Bone marrow (tissue), 2 donors: ENCODE measurements at regions not wholly inside any gene's neighbourhood (a gene's known extent, or its start where the extent isn't known, plus 50 kb on each side); places are given as distances from the start of the nearest gene placed in this dataset.
"Not testable (repeated sequence)": the region's sequence is repeated elsewhere in the genome, so short reads cannot be mapped to it uniquely, and the experiment has no call there.

ENCODE experiments used
- DNase-seq, 2 donors: peaks; one replicate each; lab custom pipeline; 2025; lab: John Stamatoyannopoulos, UW

DNA sequence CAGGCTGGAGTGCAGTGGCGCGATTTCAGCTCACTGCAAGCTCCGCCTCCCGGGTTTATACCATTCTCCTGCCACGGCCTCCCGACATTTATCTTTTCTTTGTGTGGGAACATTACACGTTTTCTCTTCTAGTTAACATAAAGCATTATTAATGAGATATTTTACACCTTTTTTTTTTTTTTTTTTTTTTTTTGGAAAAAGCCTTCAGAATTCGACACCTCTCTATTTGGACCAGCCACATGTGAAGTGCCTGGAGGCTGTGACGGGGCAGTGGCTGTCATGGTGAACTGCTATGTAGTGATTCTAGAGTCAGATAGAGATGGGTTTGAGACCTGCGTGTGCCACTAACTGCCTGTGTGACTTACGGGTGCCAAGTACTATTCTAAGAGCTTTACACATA lies 64.3 kb downstream of the SMIM38 start:
- DNase-seq = no peak

GRCh38 chr11:69220561-69221051 lies 64.9 kb downstream of the SMIM38 start:
- no peak for DNase-seq

GRCh38 chr11:69221086-69221485 lies 65.4 kb downstream of the SMIM38 start:
- DNase-seq = no peak

DNA sequence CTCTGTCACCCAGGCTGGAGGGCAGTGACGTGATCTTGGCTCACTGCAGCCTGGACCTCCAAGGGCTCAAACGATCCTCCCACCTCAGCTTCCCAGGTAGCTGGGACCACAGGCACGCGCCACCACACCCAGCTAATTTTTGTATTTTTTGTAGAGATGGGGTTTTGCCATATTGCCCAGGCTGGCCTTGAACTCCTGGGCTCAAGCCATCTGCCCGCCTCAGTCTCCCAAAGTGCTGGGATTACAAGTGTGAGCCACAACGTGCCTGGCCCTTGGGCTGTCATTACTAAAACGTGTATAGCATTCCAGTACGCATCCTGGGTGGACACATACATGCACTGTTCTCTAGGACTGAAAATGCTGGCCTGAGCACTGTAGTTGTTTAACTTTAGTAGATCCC lies 65.9 kb downstream of the SMIM38 start:
- DNase-seq = not testable (repeated sequence)

DNA sequence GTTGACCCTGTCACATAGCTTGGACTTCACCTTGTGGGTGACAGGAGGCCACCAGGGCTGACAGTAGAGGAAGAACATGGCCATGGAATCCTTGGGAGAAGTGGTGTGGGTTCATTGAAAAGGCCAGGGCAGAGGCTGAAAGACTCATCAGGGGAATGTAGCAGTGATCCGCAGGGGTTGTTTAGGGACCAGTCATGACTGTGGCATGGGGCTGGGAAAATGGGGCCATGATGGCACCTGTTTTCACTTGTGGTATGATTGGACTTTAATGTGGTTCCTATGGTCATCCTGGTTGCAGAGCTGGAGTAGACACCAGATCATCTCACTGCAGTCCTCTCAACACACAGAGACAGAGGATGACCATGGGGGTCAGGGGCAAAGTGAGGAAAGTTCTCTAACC lies 66.7 kb upstream of the MYEOV start:
- DNase-seq = no peak

DNA sequence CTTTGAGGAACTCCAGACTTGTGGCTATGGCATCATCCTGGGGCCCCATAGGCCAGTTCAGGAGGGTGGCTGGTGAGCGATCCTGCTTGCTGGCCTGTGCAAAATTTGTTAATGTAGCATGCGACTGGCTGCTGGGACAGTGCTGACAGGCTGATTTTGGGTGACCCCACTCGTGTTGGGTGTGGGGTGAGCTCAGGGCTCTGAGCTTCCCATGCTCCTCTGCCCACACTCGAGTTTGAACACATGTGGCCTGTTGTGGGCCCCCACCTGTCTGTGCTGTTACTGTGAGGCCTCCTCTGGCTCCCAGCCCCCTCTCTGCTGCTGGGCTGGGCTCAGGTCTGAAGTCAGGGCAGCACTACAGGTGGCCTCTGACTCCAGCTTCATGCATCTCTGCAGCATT lies 64.4 kb upstream of the MYEOV start:
- no peak for DNase-seq

- no peak for DNase-seq
These were observed 63.0 kb upstream of the MYEOV start for GRCh38 chr11:69230856-69231425.

DNA sequence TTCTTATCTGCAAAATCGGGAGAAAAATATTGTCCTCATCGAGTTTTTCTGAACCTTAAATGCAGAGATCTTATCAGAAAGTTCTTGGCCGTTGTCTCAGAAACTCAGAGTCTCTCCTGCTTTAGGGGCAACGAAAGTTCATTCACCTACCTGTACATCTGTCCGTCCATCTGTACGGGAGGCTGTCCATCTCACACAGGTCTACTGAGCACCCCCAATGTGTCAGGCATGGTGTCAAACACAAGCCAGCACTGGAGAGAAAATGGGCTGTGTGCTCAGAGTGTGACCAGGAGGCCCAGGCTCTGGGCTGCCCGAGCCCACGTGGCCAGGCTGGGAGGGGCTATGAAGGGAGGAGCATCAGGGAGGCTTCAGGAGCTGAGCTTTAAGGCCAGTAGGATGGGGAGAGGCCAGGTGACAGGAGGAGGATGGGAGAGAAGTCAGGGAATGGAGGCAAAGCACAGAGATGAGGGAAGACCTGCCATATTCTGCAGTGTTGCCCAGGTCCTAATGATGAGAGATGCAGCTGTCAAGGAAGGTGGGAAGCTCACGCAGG lies 62.4 kb upstream of the MYEOV start:
- DNase-seq = no peak

DNA sequence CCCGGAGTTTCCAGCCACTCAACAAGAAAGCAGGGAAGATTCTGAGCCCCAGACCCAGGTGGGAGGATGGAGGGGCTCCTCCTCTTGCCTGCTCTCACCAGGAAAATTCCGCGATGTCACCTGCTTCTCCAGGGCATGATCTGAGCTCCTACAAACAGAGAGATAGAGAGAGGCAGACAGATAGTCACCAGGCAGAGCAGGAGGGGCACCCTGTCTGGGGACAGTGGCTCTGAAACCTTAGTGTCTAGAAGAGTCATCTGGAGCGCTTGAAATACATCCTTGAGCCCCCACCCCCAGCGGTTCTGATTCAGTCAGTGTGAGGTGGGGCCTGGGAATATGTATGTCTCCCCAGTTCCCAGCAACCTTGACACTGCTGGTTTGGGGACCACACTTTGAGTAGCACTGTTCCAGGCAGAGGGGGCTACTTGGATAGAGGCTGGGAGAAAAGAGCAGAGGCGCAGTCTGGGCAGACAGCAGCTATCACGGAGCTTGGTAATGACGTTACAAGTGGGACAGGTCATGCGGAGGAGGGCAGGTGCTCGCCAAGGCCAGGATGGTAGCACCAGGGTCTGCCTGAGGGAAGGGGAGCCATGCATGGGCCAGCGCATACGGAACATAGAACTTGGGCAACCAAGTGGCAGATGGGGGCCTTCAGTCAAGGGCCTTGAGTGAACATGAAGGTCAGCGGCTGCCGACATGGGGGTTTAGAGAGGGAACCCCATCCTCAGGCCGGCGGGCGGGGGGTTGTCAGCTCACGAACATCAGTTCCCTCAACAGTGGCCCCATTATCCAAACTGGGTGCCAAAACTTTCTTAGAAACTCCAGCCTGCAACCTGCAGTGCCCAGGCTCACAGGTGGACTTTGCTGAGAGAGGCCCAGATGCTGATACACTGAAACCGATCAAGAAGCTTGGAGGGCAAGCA lies 60.9 kb upstream of the MYEOV start:
- no peak for DNase-seq

GRCh38 chr11:69233744-69234570 lies 60.0 kb upstream of the MYEOV start:
- no peak for DNase-seq

GRCh38 chr11:69234740-69235710 lies 58.9 kb upstream of the MYEOV start:
- DNase-seq = no peak

DNA sequence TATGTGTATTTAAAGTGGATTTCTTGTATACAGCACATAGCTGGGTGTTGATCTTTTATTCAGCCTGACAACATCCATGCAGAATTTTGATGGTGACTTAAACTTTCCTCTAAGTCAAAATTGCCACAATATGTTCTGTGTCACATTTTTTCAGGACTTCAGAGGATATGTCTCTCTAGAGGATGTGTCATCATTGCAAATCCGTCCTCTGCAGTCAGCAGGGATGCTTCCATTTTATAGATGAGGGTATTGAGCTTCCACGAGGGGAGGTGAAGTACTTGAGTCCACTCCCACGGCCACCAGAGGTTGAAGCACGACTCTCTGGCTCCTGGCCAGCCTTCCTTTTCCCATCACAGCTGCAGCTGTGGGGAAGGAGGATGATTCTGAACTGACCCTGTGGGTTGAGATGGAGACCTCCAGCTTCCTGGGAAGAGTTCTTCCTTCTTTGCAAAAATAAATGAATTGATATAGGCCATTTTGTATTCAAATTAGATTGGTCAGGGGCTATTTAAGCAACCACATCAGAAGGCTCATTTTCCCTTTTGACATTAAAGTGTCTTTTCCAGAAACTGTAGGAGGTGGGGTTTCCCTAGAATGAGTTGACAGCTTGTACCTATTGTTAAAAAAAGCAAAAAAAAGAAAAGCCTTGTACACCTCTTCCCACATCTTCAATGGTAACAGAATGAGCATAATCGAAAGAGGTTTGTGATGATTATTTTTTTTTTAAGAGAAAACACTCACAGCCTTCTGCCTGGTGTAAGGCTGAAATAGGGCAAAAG lies 55.2 kb upstream of the MYEOV start:
- DNase-seq = no peak

- DNase-seq = no peak
These were observed 54.3 kb upstream of the MYEOV start for GRCh38 chr11:69239641-69240040.

- DNase-seq = no peak
These were observed 53.5 kb upstream of the MYEOV start for GRCh38 chr11:69240332-69241074.

- DNase-seq = no peak
These were observed 52.7 kb upstream of the MYEOV start for GRCh38 chr11:69241075-69241740.

- no peak for DNase-seq
These were observed 52.1 kb upstream of the MYEOV start for GRCh38 chr11:69241844-69242243.

GRCh38 chr11:69242266-69242920 lies 51.6 kb upstream of the MYEOV start:
- DNase-seq = no peak

DNA sequence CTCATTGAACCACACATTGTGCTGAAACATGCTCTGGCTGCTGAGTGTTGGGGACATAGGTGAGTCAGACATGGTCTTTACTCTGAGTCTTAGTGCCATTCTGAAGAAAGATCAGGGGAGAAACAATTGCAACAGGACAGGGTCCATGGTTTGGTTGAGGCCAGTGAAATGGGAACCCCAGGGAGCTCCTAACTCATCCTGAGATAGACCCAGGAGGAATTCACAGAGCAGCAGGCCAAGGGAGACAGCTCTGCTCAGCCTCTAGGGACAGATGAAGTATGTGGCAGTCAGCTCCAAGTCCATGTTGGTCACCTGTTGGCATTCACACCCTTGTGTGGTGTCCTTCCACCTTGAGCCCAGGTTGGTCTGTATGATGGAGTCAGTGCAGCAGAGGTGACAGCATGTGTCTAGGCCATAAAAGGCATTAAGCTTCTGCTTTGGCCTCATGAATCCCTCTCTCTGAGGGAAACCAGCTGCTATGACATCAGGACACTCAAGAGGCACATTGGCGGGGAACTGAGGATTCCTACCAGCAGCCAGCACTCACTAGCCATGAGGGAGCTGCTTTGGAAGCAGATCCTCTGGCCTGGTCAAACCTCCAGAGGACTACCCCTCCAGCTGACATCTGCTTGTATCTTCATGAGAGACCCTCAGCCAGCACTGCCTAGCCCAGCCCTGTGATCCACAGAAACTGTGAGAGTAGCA lies 50.3 kb upstream of the MYEOV start:
- no peak for DNase-seq
